Lower leg skin (tissue), 3 donors: ENCODE measurements at regions not wholly inside any gene's neighbourhood (a gene's known extent, or its start where the extent isn't known, plus 50 kb on each side); places are given as distances from the start of the nearest gene placed in this dataset.
"Not testable (repeated sequence)": the region's sequence is repeated elsewhere in the genome, so short reads cannot be mapped to it uniquely, and the experiment has no call there.

Source experiments
- DNase-seq, 2 donors: peaks; one replicate each; pipeline ENCODE4 v3.0.0-alpha.2; 2019; ENCODE audit warnings: low spot score in 2 of 2
- H3K4me3 ChIP-seq: fragments of 200-600 bp; sonication (generic); 2 replicates; pipeline ENCODE4 v1.5.1; 2017; ENCODE audit warnings: mild to moderate bottlenecking, low read depth; ENCODE audit not compliant: poor library complexity, severe bottlenecking
- WGBS, 2 donors: methylation state at CpG; one replicate each; pipeline ENCODE4 v1.1.5; 2018; 5-methylcytosine and 5-hydroxymethylcytosine counted together
- intact Hi-C: fragments of 100-400 bp; cut with DNase I; formaldehyde crosslinking; loops from one replicate; pipeline ENCODE4 v1.15.0; 2023; ENCODE audit warnings: low total_unique reads

DNA sequence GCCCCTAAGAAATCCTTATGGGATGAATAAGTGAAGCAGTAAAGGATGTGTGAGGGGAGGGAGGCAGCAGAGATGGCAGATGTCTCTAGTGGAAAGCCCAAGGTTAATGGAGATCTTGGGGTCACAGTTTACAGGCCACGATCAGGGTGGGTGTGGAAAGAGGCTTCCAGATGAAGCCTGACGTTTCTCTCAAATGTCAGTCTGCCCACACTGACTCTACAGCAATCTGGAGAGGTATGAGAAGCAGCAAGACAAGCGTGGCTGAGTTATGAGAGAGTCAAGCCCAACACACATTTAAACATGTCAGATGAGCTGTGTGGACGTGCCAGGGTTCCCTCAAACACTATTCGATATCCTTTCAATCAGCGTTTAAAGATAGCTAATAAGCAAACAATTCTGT, 308.2 kb downstream of the BCL2L11 start:
- DNase-seq, H3K4me3 ChIP-seq, intact Hi-C loops: not testable (repeated sequence)
- WGBS, 2 donors = 76 to 83% methylated on average over 5 of the region's 6 CpGs

DNA sequence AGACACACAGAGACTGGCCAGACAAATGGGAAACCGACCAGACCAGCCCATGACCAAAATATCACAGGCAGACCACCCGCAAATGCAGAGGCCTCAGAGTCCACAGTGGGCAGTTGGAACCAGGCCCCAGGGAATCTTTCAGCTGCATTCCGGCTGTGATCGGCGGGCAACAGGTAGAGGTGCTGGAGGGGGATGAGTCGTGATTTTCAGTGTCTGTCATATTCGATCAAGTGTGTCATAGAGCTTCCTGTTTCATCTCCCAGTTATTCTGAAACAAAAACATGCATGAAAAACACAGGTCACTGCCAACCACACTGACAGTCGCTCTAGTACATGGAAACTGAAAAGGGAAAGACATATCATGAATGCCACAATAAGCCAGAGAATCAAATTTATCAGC, 308.6 kb downstream of the BCL2L11 start:
- DNase-seq, intact Hi-C loops, H3K4me3 ChIP-seq: not testable (repeated sequence)
- WGBS, 2 donors = 84 to 88% methylated on average over 7 of the region's 8 CpGs

DNA sequence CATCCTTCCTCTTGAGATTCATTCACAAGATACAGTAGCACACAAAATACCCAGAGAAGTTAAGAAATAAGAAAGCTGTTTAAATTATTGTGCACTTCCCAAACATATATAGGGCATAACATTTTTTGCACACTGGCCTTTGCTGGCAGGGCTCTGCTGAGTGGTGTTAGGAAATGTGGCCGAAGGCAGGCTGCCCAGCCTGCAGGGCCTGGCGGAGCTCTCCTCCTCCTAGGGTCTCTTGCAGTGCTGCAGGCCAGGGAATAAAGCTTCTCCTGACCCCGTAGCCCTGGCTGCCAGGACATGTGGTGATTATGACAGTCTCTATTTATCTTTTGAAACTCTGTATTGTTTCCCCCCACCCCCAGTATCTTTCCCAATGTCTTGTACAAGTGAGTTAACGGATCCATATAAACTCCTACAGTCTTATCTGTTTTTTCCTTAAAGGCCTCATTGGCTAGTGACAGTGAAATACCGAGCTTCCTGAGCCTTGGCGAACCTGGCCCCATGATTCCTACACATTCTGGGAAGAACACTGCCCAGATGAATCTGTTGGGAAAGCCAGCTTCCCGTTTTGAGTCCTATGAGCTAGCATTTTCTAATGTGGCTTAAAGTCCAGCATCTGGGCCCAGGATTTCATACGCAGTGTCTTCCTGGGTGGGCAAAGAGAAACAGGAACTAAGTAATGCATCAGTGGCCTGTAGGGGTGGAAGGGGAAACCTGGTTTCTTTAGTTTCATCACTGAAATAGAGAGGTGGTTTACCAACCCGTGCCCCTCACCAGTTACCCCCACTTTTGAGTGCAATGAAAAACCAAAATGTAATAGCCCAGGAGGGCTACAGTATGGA, 310.3 kb downstream of the BCL2L11 start:
- H3K4me3 ChIP-seq, DNase-seq, intact Hi-C loops: not testable (repeated sequence)
- 77 to 94% methylated on average over 4 to 6 of the region's 9 CpGs for WGBS, 2 donors

DNA sequence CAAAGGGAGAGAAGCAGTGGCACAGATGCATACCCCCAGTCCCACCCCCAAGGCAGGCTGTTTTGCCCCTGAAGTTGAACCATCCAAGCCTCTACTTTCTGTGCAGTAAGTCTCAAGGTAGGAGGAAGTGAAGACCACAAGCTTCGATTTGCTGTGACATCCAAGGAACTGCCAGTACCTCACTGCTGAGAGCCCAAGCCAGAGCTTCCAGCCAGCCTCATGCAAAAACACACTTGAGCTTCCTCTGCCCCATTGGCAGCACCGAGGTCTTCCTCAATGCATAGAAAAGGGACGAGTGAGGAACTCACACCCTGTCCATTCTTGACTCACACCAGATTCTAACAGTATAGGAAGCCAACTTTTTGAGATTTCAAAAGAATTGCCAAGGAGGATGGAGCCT, 311.7 kb downstream of the BCL2L11 start:
- WGBS, 2 donors = 56 to 88% methylated on average over 2 to 3 of the region's 3 CpGs
- intact Hi-C loops, H3K4me3 ChIP-seq: not testable (repeated sequence)

DNA sequence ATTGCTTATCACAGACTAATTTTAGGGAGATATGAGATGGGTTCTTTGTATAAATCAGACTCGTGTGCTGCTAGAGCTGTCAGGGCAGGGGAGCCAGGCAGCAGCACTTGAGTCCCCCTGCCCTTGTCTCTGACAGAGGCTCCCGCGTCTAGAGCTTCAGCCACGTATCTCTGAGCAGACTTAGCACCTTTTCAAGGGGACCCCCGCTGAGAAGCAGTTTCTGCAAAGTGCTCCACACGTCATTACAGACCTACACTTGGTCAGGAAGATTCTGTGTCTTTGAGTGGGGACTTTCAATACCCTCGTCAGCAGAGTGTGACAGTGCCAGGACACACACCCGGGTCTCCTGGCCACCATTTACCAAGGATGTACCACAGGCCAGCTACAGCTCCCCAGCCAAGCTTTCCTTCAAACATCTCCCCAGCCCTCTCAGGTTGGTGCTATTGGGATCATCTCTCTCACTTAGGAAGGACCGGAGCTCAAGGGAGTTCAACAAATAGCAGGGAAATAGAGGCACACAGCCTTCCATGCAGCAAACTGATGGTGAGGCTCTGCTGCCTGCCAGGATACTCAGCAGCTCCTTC, 312.3 kb downstream of the BCL2L11 start:
- DNase-seq, H3K4me3 ChIP-seq, intact Hi-C loops: not testable (repeated sequence)
- 93 to 100% methylated on average over 1 to 2 of the region's 9 CpGs for whole genome bisulfite sequencing, 2 donors

More for the DNA sequence above, 311.7 kb downstream of the BCL2L11 start:
- not testable (repeated sequence) for DNase-seq

DNA sequence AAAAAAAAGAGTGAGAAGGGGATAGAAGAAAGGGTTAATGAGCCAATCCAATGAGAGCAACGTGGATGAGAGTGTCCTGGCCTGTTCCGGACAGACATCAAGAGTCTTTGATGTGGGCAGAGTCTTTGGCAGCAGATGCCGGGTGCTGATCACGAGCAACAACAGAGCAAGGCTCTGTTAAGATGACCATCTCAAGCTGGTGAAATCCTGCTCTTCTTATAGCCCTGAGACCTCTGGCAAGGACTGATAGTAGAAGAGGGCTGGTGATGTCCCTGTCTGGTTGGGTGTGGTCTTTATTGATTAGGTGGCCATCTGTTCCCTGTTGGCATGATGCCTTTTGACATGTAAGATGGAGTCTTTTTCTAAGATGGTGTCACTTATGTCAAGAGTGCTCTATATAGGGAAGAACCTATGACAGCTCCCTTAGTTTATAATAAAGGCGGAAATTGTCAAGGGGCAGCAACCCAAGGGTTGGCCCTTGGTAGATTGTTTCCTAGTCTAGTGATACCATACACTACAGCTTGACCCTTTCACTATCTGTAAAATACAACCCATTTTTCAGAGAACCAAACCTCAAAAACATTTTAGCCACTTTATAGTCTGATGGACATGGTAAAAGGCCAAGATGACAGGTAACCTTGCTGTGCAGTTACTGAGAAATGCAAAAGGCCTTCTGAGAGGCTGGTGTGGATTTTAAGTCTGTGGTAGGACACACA, 313.3 kb downstream of the BCL2L11 start:
- DNase-seq, intact Hi-C loops, H3K4me3 ChIP-seq: not testable (repeated sequence)
- WGBS, 2 donors = 57 to 80% methylated on average over 2 to 5 of the region's 5 CpGs

DNA sequence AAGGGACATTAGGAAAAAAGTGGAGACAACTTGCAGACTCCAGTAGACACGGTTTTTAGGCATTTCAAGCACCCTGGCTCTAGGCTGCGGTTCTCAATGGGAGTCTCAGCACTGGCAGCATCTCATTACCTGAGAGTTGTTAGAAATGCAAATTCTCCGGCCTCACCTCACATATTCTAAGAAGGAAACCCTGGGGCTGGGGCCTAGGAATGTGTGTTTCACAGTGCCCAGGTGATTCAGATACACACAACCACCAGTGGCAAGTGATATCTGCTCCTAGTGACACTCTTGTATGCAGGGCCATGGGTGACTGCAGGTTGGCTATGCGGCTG, 313.9 kb downstream of the BCL2L11 start:
- H3K4me3 ChIP-seq, DNase-seq, intact Hi-C loops: not testable (repeated sequence)
- 91 to 97% methylated on average over 3 of the region's 4 CpGs for WGBS, 2 donors

DNA sequence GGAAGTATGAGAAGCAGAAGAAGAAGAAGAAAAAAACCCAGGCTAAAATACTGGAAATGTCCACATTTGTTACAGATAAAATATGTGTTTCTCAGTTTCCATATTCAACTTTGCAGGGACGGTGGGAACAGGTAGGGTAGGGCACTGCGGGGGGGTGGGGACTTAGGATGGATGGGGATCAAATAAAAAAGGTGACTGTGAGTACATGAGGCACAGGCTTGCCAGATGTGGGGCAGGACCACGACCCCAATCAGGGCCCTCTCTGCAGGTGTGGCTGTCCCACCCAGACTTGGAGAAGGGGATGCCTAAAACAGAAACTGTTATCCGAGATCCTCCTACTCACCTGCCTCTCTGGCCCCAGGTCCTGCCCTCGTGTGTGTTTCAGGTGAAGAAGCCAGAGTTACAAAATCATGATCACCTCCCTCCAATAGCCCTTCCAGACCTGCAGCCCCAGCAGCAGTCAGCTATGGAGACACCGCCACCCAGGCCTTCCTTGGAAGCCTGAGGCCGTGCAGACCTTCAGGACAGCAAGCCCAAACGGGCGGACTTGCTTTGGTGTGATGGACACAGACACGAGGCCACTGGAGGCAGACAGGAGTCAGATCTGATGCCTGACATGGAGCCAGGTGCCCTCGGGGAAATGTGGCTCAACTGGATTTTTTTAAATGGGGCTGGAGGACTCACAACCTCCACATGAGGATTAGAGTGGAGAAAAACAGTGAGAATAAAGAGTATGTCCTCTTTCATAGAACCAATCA, 315.0 kb downstream of the BCL2L11 start:
- H3K4me3 ChIP-seq, DNase-seq, intact Hi-C loops: not testable (repeated sequence)
- 71 to 79% methylated on average over 3 to 4 of the region's 11 CpGs for WGBS, 2 donors

DNA sequence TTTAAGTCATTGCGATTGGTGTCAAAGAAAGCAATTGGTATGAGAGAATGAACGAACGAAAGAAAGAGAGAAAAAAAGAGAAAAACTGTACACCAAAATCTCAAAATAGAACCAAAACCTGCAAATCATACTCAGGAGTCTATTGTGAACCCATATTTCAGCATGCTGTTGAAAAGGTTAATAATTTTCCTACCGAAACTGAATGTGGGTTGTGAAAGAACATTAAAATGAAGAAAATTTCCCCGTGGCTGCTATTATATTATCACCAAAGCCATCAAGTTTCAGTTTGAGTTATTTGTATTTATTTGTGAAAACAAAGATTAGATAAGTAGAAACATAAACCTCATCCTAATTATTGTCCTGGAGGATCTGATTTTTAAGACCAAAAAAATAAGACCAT, 315.7 kb downstream of the BCL2L11 start:
- 36 to 80% methylated on average over 2 of the region's 5 CpGs for WGBS, 2 donors
- intact Hi-C loops, DNase-seq, H3K4me3 ChIP-seq: not testable (repeated sequence)

DNA sequence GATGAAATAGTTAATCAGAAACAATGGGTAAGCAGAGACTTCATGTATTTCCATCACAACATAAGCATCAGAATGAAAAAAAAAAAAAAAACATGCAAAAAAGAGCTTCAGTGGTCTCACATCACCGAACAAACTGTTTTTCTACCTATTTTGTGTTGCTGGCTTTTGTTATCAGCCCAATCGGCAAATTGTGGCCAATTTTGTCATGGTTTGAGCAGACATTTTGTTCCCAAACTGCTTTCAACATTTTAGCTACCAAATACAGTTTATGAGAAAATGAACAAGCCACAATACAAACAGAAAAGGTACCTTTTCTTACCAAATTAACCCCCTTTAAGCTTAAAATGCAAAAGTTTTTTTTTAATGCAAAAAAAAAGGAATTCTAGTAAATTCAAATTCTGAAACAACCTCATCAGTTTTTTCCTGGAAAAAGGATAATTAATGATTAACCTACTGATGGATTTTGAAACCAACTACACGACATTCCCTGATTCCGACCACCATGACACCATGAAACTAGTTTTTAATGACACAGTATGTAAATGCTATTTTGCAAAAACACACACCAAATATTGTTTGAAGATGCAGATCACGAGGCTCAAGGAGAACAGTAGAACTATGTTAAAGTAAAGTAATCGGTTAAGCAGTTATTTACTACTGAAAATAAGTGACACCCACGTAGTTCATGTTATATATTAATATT, 316.7 kb downstream of the BCL2L11 start:
- intact Hi-C loops, H3K4me3 ChIP-seq, DNase-seq: not testable (repeated sequence)
- 75 to 83% methylated on average over 5 to 6 of the region's 7 CpGs for WGBS, 2 donors

DNA sequence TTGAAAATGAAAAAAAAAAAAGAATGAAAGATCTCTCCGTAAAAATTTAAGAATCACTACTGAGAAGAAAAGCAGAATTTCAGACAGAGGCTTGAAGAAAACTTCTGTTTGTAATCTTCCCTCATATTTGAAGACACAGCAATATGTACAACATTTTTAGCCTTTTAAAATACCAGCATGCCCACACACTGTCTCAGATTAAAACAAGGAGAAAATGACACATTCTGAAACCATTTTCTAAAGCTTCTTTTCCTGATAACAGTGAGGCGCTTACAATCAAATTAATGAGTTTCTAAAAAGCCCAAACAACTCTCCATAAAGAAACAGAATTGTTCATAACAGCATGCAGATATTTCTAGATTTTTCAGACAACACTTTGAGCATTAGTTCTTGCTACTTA, 317.4 kb downstream of the BCL2L11 start:
- 87 to 100% methylated on average over 1 to 2 of the region's 2 CpGs for whole genome bisulfite sequencing, 2 donors

DNA sequence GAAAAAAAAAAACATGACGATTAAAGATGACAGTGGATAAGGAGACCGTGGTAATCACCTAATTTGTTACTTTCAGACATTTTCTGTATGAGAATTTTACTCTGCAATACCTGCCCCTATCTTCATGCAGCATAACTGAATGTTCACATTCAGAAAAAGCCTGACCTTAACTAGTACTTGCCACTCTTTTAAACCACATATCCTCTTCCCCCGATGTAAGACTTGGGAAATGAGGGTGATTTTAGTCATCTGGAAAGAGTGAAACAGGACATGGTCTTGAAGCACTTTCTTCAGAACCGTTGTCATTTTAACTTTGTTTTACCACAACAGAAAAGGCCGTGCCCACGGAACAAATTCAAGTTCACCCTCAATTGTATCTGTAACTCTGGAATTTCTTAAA, 318.5 kb downstream of the BCL2L11 start:
- H3K4me3 ChIP-seq, intact Hi-C loops, DNase-seq: not testable (repeated sequence)
- WGBS, 2 donors = 73 to 92% methylated on average over 4 of the region's 6 CpGs

More for the DNA sequence above, 317.4 kb downstream of the BCL2L11 start:
- H3K4me3 ChIP-seq, DNase-seq, intact Hi-C loops: not testable (repeated sequence)

DNA sequence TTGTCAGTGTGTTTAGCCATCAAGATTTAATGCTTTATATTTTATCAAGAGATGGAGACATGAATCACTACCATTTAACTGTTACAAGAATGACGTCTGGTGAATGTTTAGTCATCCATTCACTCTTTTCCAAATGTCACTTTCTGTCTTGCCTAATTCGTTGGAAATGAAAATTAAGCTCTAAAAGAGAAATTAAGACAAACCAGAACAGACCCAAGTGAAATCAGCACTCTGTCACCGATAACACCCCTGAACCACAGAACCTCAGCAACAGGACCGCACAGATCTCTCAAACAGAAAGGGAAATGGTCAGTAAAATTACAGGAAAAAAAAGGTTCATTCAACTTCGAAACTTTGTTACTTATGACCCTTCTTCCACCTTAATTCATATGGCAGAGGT, 320.9 kb downstream of the BCL2L11 start:
- DNase-seq, H3K4me3 ChIP-seq, intact Hi-C loops: not testable (repeated sequence)
- WGBS, 2 donors = 67 to 92% methylated on average over 4 to 5 of the region's 5 CpGs
